K562 (cell line): ENCODE measurements at regions not wholly inside any gene's neighbourhood (a gene's known extent, or its start where the extent isn't known, plus 50 kb on each side); places are given as distances from the start of the nearest gene placed in this dataset.

Source experiments
- ATAC-seq: fragments of 200-7000 bp; cut with Tn5 transposase; 3 replicates; pipeline ENCODE4 v1.9.1; 2020; ENCODE audit warnings: moderate library complexity
- BruUV-seq: library from RNA; stranded (reverse); fragments of 400-500 nt; replicated peaks from 2 replicates; lab custom pipeline; 2021; lab: Mats Ljungman, UMichigan
- CTCF ChIA-PET: fragments of 300-600 bp; formaldehyde crosslinking; extraction: SDS; loops from one replicate; lab custom pipeline; 2021; ENCODE audit warnings: low intra/inter-chr PET ratio; lab: Yijun Ruan, JAX
- POLR2A ChIA-PET: fragments of 300-600, 350-650 bp; sonication (Branson Sonifier 250); formaldehyde crosslinking; extraction: SDS; loops from one replicate; lab custom pipeline; 2021; ENCODE audit warnings: antibody characterized with exemption, inconsistent platforms; lab: Yijun Ruan, JAX
- DNase-seq, 4 experiments: peaks; one replicate each; pipeline versions ENCODE4 v3.0.0 to v3.0.0-alpha.2; 2011 to 2018; ENCODE audit warnings: low spot score in 3 of 4, mixed read lengths in 3 of 4; ENCODE audit errors: extremely low read depth in 1 of 4
- FAIRE-seq: peaks from 2 replicates; lab custom pipeline; 2011; peaks lifted over from hg19 to GRCh38; lab: Jason Lieb, UNC
- H2AFZ ChIP-seq: 2 replicates; pipeline ENCODE4 v1.6.0; 2011; ENCODE audit warnings: low read depth, low read length, control low read depth, inconsistent platforms
- H3K27ac ChIP-seq: fragments of 200-600 bp; 3 replicates; pipeline ENCODE4 v1.8.0; 2011; ENCODE audit warnings: low read depth, mild to moderate bottlenecking, control low read depth, inconsistent platforms, low read length, moderate library complexity, mixed read lengths; ENCODE audit errors: extremely low read depth
- H3K27me3 ChIP-seq, 2 experiments: fragments of 300-600 bp in 1 of 2; 2 replicates in 1 of 2; 3 replicates in 1 of 2; pipeline versions ENCODE4 v1.6.0 to v1.8.0; 2011; ENCODE audit warnings: inconsistent platforms in 2 of 2, low read length in 2 of 2, mild to moderate bottlenecking in 1 of 2, mixed read lengths in 1 of 2, moderate library complexity in 1 of 2; ENCODE audit not compliant: control insufficient read depth in 2 of 2, insufficient read depth in 2 of 2
- H3K36me3 ChIP-seq: fragments of 300-600 bp; 3 replicates; pipeline ENCODE4 v1.8.0; 2011; ENCODE audit warnings: mild to moderate bottlenecking, low read length, inconsistent platforms; ENCODE audit not compliant: control insufficient read depth, insufficient read depth
- H3K4me1 ChIP-seq, 2 experiments: fragments of 200-600 bp in 1 of 2; replicated peaks in 1 of 2; 2 replicates in 1 of 2; 3 replicates in 1 of 2; pipeline versions ENCODE4 v1.5.1 to v1.8.0; 2011; ENCODE audit warnings: inconsistent platforms in 2 of 2, low read length in 2 of 2, mild to moderate bottlenecking in 1 of 2, mixed read lengths in 1 of 2, moderate library complexity in 1 of 2; ENCODE audit not compliant: control insufficient read depth in 2 of 2, insufficient read depth in 2 of 2
- H3K4me2 ChIP-seq: 2 replicates; pipeline ENCODE4 v1.6.1; 2011; ENCODE audit warnings: low read length, control low read depth, inconsistent platforms, mixed read lengths; ENCODE audit not compliant: insufficient read depth
- H3K4me3 ChIP-seq: fragments of 200-600 bp; sonication (generic), shearing (Covaris generic); 2 replicates; pipeline ENCODE4 v1.5.1; 2016; ENCODE audit warnings: control low read depth, inconsistent platforms
- H3K79me2 ChIP-seq: fragments of 200-600 bp; 3 replicates; pipeline ENCODE4 v1.8.0; 2011; ENCODE audit warnings: low read length, inconsistent platforms; ENCODE audit not compliant: control insufficient read depth, insufficient read depth
- H3K9ac ChIP-seq, 2 experiments: 2 replicates each; pipeline versions ENCODE4 v1.6.0 to v1.6.1; 2011; ENCODE audit warnings: low read depth in 2 of 2, low read length in 2 of 2, control low read depth in 1 of 2, inconsistent platforms in 1 of 2, mild to moderate bottlenecking in 1 of 2, mixed read lengths in 1 of 2; ENCODE audit not compliant: insufficient read depth in 1 of 2
- H3K9me1 ChIP-seq: one replicate; pipeline ENCODE4 v1.6.0; 2011; ENCODE audit warnings: inconsistent platforms, mild to moderate bottlenecking, low read length, moderate library complexity; ENCODE audit not compliant: control insufficient read depth, insufficient read depth
- H3K9me3 ChIP-seq: replicated peaks from 2 replicates; pipeline ENCODE4 v1.5.1; 2011; ENCODE audit warnings: low read depth, low read length, inconsistent platforms; ENCODE audit not compliant: control insufficient read depth, insufficient read depth
- H4K20me1 ChIP-seq: replicated peaks from 2 replicates; pipeline ENCODE4 v1.6.1; 2011; ENCODE audit warnings: low read length, inconsistent platforms, mixed read lengths; ENCODE audit not compliant: control insufficient read depth, insufficient read depth
- BHLHE40 ChIP-seq: IDR thresholded peaks from 2 replicates; pipeline ENCODE4 v1.6.1; 2011; ENCODE audit warnings: low read length, improper control_type of control experiment
- ELF4 ChIP-seq: fragments of 450-650 bp; formaldehyde crosslinking; IDR thresholded peaks from 2 replicates; pipeline ENCODE4 v1.4.0; 2022; ENCODE audit warnings: missing genetic modification characterization
- GATAD2B ChIP-seq: fragments of 450-650 bp; IDR thresholded peaks from 2 replicates; pipeline ENCODE4 v1.6.1; 2017; ENCODE audit warnings: mild to moderate bottlenecking, borderline replicate concordance
- ILF3 ChIP-seq: fragments of 450-650 bp; IDR thresholded peaks from 2 replicates; pipeline ENCODE4 v1.6.1; 2018; ENCODE audit warnings: antibody characterized with exemption, mild to moderate bottlenecking, moderate library complexity, borderline replicate concordance
- PHB ChIP-seq: fragments of 250-450 bp; sonication (Bioruptor Pico); IDR thresholded peaks from 2 replicates; pipeline ENCODE4 v1.5.0; 2021
- RCOR1 ChIP-seq, 2 experiments: IDR thresholded peaks; 2 replicates each; pipeline ENCODE4 v1.6.1; 2012; ENCODE audit warnings: low read depth in 2 of 2, low read length in 2 of 2, borderline replicate concordance in 1 of 2, improper control_type of control experiment in 1 of 2
- REST ChIP-seq, 2 experiments: fragments of 450-650 bp; formaldehyde crosslinking in 1 of 2; IDR thresholded peaks; 2 replicates each; pipeline versions ENCODE4 v1.4.0 to v1.6.1; 2014 to 2020; ENCODE audit warnings: mild to moderate bottlenecking in 2 of 2, borderline replicate concordance in 1 of 2, low read depth in 1 of 2
- SMARCC2 ChIP-seq: fragments of 450-650 bp; IDR thresholded peaks from 2 replicates; pipeline ENCODE4 v1.6.1; 2017; ENCODE audit warnings: antibody characterized with exemption, moderate library complexity, mild to moderate bottlenecking, low read depth
- SOX6 ChIP-seq: fragments of 450-650 bp; IDR thresholded peaks from 2 replicates; pipeline ENCODE4 v1.6.1; 2014; ENCODE audit warnings: mild to moderate bottlenecking
- SRSF1 ChIP-seq: fragments of 200-400 bp; formaldehyde crosslinking; IDR thresholded peaks from 2 replicates; pipeline ENCODE4 v1.6.1; 2017; ENCODE audit warnings: mild to moderate bottlenecking, low read depth, low read length, moderate library complexity
- ZNF224 ChIP-seq: sonication (generic); formaldehyde crosslinking; IDR thresholded peaks from 2 replicates; pipeline ENCODE4 v1.8.0; 2022; ENCODE audit warnings: mild to moderate bottlenecking, missing genetic modification reagents
- WGBS: fragments of 100-300 bp; shearing (Covaris generic); methylation state at CpG from one replicate; pipeline ENCODE4 v1.1.6; 2016; ENCODE audit warnings: low coverage, mixed read lengths; ENCODE audit not compliant: insufficient coverage; ENCODE audit errors: missing lambda C conversion rate; 5-methylcytosine and 5-hydroxymethylcytosine counted together
- in situ Hi-C: fragments of 300-500 bp; cut with MboI; formaldehyde crosslinking; loops from 4 replicates; pipeline ENCODE4 v1.15.0; 2018; ENCODE audit warnings: inconsistent platforms, mixed read lengths
- intact Hi-C: fragments of 100-400 bp; cut with micrococcal nuclease; formaldehyde crosslinking; loops from 2 replicates; pipeline ENCODE4 v1.14.2; 2022

GRCh38 chr5:152086668-152087067, 162.0 kb upstream of the GLRA1 start:
- Histone ChIP-seq H3K9me1 (no peaks in the 10 kb centered on the region), H3K9me3 (no peaks in the 10 kb centered on the region), H3K4me3 (no peak overlapping the region), H4K20me1 (no peaks in the 10 kb centered on the region), H3K27ac (no peak overlapping the region), H2AFZ (no peak overlapping the region), H3K4me1 (no peaks in the 10 kb centered on the region), H3K36me3 (no peaks in the 10 kb centered on the region), H3K27me3 (no peaks in the 10 kb centered on the region), H3K4me2 (no peak overlapping the region), H3K79me2 (no peaks in the 10 kb centered on the region), H3K9ac (no peak overlapping the region)
- no peak for DNase-seq
- no peak for FAIRE-seq
- intact Hi-C loops: no loop called here
- in situ Hi-C loops: no loop called here
- POLR2A ChIA-PET: no interaction called here
- no TSS peak for BruUV-seq
- no peak for ATAC-seq
- no peak for TF ChIP-seq SMARCC2
- no peak for TF ChIP-seq ILF3
- TF ChIP-seq SRSF1: no peak
- no peak for TF ChIP-seq REST (IDR thresholded peaks at IDR 0.05; ENCODE audit: borderline replicate concordance)
- TF ChIP-seq REST (CRISPR knock-in tag; IDR thresholded peaks at IDR 0.05; ENCODE audit: low read depth): no peak
- no peak for TF ChIP-seq BHLHE40
- TF ChIP-seq ZNF224: no peak
- no peak for TF ChIP-seq RCOR1 (IDR thresholded peaks at IDR 0.05; ENCODE audit: borderline replicate concordance in 1 of 2, low read depth in 2 of 2, low read length in 2 of 2)
- TF ChIP-seq PHB: no peak
- TF ChIP-seq SOX6: no peak
- no peak for TF ChIP-seq ELF4
- no peak for TF ChIP-seq GATAD2B
- WGBS: 0% methylated on average over 3 of the region's 3 CpGs
- CTCF ChIA-PET: no interaction called here
